ENCODE measurements at regions not wholly inside any gene's neighbourhood (a gene's known extent, or its start where the extent isn't known, plus 50 kb on each side); places are given as distances from the start of the nearest gene placed in this dataset.

- DNase-seq: no peak
- Mint-ChIP-seq H3K4me3 (no peak overlapping the region), H3K27me3 (ENCODE audit: insufficient read depth) (no peaks in the 10 kb centered on the region), H3K4me1 (ENCODE audit: low read depth) (no peaks in the 10 kb centered on the region), H3K27ac (no peak overlapping the region), H3K9me3 (peaks cover 18% of the 10 kb centered on the region), H3K36me3 (ENCODE audit: low read depth) (no peaks in the 10 kb centered on the region)
- TF ChIP-seq CTCF (IDR thresholded peaks at IDR 0.05): no peak
Measured at GRCh38 chr17:68657576-68657975, 56.4 kb upstream of the FAM20A start.

GRCh38 chr17:68657166-68657565 is 56.0 kb upstream of the FAM20A start:
- peaks cover 18% of the 10 kb centered on the region for H3K9me3 Mint-ChIP-seq
- H3K27ac Mint-ChIP-seq: no peak overlapping the region
- no peaks in the 10 kb centered on the region for H3K4me1 Mint-ChIP-seq (ENCODE audit: low read depth)
- no peak for DNase-seq
- TF ChIP-seq CTCF (IDR thresholded peaks at IDR 0.05): no peak
- no peaks in the 10 kb centered on the region for H3K27me3 Mint-ChIP-seq (ENCODE audit: insufficient read depth)
- no peak overlapping the region for H3K4me3 Mint-ChIP-seq
- no peaks in the 10 kb centered on the region for H3K36me3 Mint-ChIP-seq (ENCODE audit: low read depth)

GRCh38 chr17:68656666-68657065 is 55.5 kb upstream of the FAM20A start:
- no peak overlapping the region for H3K4me3 Mint-ChIP-seq
- DNase-seq: no peak
- H3K36me3 Mint-ChIP-seq (ENCODE audit: low read depth): no peaks in the 10 kb centered on the region
- H3K4me1 Mint-ChIP-seq (ENCODE audit: low read depth): no peaks in the 10 kb centered on the region
- no peaks in the 10 kb centered on the region for H3K27me3 Mint-ChIP-seq (ENCODE audit: insufficient read depth)
- peaks cover 18% of the 10 kb centered on the region for H3K9me3 Mint-ChIP-seq
- no peak overlapping the region for H3K27ac Mint-ChIP-seq
- no peak for TF ChIP-seq CTCF (IDR thresholded peaks at IDR 0.05)
